ENCODE measurements at regions not wholly inside any gene's neighbourhood (a gene's known extent, or its start where the extent isn't known, plus 50 kb on each side); places are given as distances from the start of the nearest gene placed in this dataset.
"Not testable (repeated sequence)": the region's sequence is repeated elsewhere in the genome, so short reads cannot be mapped to it uniquely, and the experiment has no call there.

GRCh38 chr7:57774300-57774699 lies 324.3 kb downstream of the ZNF716 start:
- DNase-seq: no peak
- no peak for TF ChIP-seq CTCF (IDR thresholded peaks at IDR 0.05; ENCODE audit: borderline replicate concordance, extremely low read depth, insufficient read depth)
- Histone ChIP-seq H3K36me3 (ENCODE audit: control insufficient read depth in 2 of 3, insufficient read depth in 3 of 3, low read length in 3 of 3) (no peaks in the 10 kb centered on the region), H3K4me1 (ENCODE audit: control insufficient read depth in 2 of 3, insufficient read depth in 2 of 3, low read depth in 1 of 3, low read length in 3 of 3) (no peaks in the 10 kb centered on the region), H3K9me3 (ENCODE audit: control insufficient read depth in 2 of 3, insufficient read depth in 1 of 3, low read length in 3 of 3) (peaks cover 0 to 2% (median 0%) of the 10 kb centered on the region in 3 donors), H3K27ac (ENCODE audit: low read depth in 2 of 2, low read length in 2 of 2) (no peak overlapping the region), H3K9ac (ENCODE audit: low read length in 3 of 3) (no peak overlapping the region), H3K4me3 (ENCODE audit: low read length in 3 of 3) (no peak overlapping the region), H3K27me3 (ENCODE audit: control insufficient read depth, insufficient read depth, low read length) (no peaks in the 10 kb centered on the region)
- intact Hi-C loops (cut with DNase I): no loop called here
- no peak for FAIRE-seq

GRCh38 chr7:57775396-57776088 lies 325.6 kb downstream of the ZNF716 start:
- H3K27ac ChIP-seq (ENCODE audit: low read depth in 2 of 2, low read length in 2 of 2): no peak overlapping the region
- no peak overlapping the region for H3K9ac ChIP-seq (ENCODE audit: low read length in 3 of 3)
- no peaks in the 10 kb centered on the region for H3K27me3 ChIP-seq (ENCODE audit: control insufficient read depth, insufficient read depth, low read length)
- H3K4me3 ChIP-seq (ENCODE audit: low read length in 3 of 3): no peak overlapping the region
- H3K4me1 ChIP-seq (ENCODE audit: control insufficient read depth in 2 of 3, insufficient read depth in 2 of 3, low read depth in 1 of 3, low read length in 3 of 3): no peaks in the 10 kb centered on the region
- intact Hi-C loops (cut with DNase I): no loop called here
- FAIRE-seq: no peak
- peaks cover 0 to 2% (median 0%) of the 10 kb centered on the region in 3 donors for H3K9me3 ChIP-seq (ENCODE audit: control insufficient read depth in 2 of 3, insufficient read depth in 1 of 3, low read length in 3 of 3)
- DNase-seq: no peak
- no peaks in the 10 kb centered on the region for H3K36me3 ChIP-seq (ENCODE audit: control insufficient read depth in 2 of 3, insufficient read depth in 3 of 3, low read length in 3 of 3)
- TF ChIP-seq CTCF (IDR thresholded peaks at IDR 0.05; ENCODE audit: borderline replicate concordance, extremely low read depth, insufficient read depth): no peak

GRCh38 chr7:57776136-57776856 lies 326.3 kb downstream of the ZNF716 start:
- DNase-seq; H3K27me3 ChIP-seq (ENCODE audit: control insufficient read depth, insufficient read depth, low read length); H3K4me1 ChIP-seq (ENCODE audit: control insufficient read depth in 2 of 3, insufficient read depth in 2 of 3, low read depth in 1 of 3, low read length in 3 of 3); H3K4me3 ChIP-seq (ENCODE audit: low read length in 3 of 3); H3K9me3 ChIP-seq (ENCODE audit: control insufficient read depth in 2 of 3, insufficient read depth in 1 of 3, low read length in 3 of 3); intact Hi-C loops (cut with DNase I); H3K9ac ChIP-seq (ENCODE audit: low read length in 3 of 3); FAIRE-seq; H3K27ac ChIP-seq (ENCODE audit: low read depth in 2 of 2, low read length in 2 of 2); H3K36me3 ChIP-seq (ENCODE audit: control insufficient read depth in 2 of 3, insufficient read depth in 3 of 3, low read length in 3 of 3): not testable (repeated sequence)

DNA sequence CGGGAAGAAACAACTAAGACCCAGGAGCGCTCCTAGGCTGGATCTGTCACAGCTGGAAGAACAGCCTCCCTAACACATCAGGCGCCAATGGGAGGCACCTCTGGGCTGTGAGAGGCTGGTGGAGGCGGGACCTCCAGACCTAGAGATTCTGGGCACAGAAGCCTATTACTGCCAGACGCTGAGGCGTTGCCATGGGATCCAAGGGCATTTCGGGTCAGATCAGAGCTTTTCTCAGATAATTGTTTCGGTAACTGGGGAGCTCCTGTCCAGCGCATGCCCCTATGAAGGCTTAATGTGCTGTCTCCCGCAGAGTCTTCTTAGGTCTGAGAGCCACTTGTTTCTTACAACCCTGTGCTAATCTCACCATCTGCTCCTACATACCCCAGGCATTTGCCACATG lies 339.2 kb downstream of the ZNF716 start:
- Histone ChIP-seq H3K9me3 (ENCODE audit: control insufficient read depth in 2 of 3, insufficient read depth in 1 of 3, low read length in 3 of 3) (no peaks in the 10 kb centered on the region), H3K4me3 (ENCODE audit: low read length in 3 of 3) (no peak overlapping the region), H3K27ac (ENCODE audit: low read depth in 2 of 2, low read length in 2 of 2) (no peak overlapping the region), H3K4me1 (ENCODE audit: control insufficient read depth in 2 of 3, insufficient read depth in 2 of 3, low read depth in 1 of 3, low read length in 3 of 3) (no peaks in the 10 kb centered on the region), H3K27me3 (ENCODE audit: control insufficient read depth, insufficient read depth, low read length) (no peaks in the 10 kb centered on the region), H3K36me3 (ENCODE audit: control insufficient read depth in 2 of 3, insufficient read depth in 3 of 3, low read length in 3 of 3) (no peaks in the 10 kb centered on the region), H3K9ac (ENCODE audit: low read length in 3 of 3) (no peak overlapping the region)
- intact Hi-C loops (cut with DNase I): no loop called here
- no peak for TF ChIP-seq CTCF (IDR thresholded peaks at IDR 0.05; ENCODE audit: borderline replicate concordance, extremely low read depth, insufficient read depth)
- DNase-seq (no peak), FAIRE-seq (no peak)

Data from kidney (tissue), 13 donors.